ENCODE measurements at regions not wholly inside any gene's neighbourhood (a gene's known extent, or its start where the extent isn't known, plus 50 kb on each side); places are given as distances from the start of the nearest gene placed in this dataset.

DNA sequence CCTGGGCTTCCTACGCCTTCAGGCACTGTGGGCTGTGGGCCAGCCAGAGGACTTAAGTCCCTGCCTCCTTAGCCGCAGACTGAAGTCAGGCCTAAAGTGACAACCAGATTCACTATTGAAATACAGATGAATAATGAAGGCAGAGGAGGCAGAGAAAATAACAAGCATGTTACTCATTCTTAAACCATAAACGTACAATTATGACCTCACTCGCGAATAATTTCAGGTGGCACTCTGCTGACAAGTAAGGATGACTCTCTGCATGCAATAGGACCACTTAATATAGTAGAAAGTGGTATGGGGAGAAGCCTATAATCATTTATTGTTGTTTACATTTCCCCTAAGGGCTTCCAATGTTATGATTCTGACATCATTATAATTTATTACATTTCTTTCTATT lies 409.2 kb upstream of the FGF13 start:
- DNase-seq (ENCODE audit: low spot score), result peak; percentile 7

DNA sequence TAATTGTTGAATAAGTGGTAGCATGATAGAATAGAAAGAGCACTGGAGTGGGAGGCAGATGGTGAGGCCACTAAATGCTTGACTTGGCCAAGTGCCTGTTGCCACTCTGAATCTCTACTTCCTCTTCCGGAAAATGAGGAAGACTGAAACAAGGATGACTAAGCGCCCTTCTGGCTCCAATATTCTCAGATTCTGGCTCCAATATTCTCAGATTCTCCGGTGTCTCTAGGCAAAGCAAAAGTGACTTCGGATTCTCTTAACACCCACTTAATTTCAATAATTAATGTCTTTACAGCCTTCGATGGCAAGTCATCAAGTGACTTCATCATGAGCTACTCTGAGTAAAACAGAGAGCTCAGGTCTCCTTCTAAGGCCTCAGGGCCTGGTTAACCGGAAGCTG lies 402.2 kb upstream of the FGF13 start:
- DNase-seq (ENCODE audit: low spot score), result no peak

DNA sequence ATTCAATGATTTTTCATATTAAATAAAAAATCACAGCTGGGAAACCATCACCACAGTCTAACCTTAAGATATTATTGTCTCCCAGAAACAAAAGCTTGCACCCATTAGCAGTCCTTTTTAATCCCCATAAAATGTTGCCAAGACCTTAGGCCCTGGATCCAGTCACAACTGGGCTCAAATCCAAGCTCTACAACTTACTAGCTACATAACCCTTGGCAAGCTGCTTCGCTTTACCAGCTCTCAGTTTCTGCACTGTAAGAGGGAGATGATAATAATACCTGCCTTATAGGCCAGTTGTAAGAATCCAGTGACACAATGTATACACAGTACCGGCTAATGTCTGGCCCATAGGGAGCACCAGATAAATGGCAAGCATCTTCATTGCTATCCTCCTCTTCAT lies 400.9 kb upstream of the FGF13 start:
- DNase-seq (ENCODE audit: low spot score), result no peak

DNA sequence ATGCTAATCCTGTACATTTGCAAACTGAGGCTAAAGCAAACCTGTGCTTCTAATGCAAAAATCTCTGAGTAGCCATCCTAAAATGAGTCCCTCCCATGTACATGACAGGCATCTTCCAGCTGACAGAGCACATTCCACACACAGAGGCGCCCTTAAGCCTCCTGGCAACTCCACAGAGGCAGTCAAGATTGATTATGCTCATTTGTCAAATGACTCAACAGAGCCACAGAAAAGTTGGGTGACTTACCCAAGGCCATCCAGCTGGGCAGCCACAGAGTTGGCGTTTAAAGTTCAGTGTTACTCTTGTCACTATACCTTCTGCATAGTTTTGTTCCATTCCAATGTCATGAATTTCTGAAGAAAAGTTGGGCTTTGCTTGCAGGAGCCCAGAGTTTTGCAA lies 394.6 kb upstream of the FGF13 start:
- no peak for DNase-seq (ENCODE audit: low spot score)

- peak; percentile 46 for DNase-seq (ENCODE audit: low spot score)
Measured at GRCh38 chrX:139094671-139095592, 383.4 kb upstream of the FGF13 start.

- DNase-seq (ENCODE audit: low spot score), result no peak
Measured at GRCh38 chrX:139093201-139093600, 381.7 kb upstream of the FGF13 start.

- DNase-seq (ENCODE audit: low spot score), result no peak
Measured at GRCh38 chrX:139091878-139092277, 380.4 kb upstream of the FGF13 start.

DNA sequence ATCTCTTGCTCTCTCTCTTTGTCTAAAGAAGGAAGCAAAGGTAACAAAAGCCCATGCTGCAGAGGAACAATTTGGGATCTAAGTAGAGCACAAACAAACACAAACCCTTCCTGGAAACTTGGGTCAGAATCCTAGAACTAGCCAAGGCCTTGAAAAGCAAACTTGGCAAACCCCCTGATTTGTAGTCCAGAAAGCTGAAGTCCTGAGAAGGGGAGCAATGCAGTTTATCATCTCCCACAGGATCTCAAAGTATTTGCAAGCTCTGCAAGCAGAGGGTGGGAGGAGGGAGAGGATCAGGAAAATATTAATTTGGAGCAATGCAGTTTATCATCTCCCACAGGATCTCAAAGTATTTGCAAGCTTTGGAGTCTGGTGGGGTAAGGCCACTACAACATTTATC lies 379.5 kb upstream of the FGF13 start:
- DNase-seq (ENCODE audit: low spot score), result no peak

GRCh38 chrX:139086246-139086645 lies 374.7 kb upstream of the FGF13 start:
- DNase-seq (ENCODE audit: low spot score), result no peak

DNA sequence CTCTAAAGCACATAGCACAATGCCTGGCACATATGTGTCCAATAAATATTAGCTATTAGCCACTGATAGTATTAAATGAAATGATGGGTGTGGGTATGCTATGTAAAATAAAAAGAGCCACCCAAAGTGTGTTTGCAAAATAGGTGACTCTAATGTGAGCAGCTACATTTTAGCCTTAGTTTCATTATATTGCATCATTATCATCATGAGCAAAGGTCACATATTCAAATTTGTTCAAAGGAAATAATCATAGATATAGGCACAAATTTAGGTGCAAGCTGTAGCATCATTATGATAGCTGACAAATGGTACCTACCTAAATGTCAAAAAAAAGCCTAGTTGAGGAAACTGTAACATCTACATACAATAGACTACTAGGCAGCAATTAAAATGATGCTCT lies 373.9 kb upstream of the FGF13 start:
- no peak for DNase-seq (ENCODE audit: low spot score)

DNA sequence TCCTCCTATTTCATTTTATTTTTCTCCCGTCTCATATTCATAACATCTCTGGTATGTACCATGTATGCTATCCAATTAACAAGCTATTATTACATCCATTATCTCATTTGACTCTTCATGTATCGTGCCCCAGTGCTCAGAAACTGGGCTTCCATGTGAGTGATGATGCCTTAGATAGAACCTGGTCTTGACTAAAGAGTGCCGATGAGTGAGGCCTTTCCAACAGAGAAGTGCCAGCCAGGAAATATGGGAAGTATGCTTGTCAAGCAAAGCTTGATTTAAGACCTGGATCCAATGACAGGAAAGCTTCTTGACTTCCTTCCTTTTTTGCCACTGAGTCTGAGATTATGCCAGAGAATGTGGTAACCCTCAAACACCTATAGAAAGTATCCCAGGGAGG lies 371.7 kb upstream of the FGF13 start:
- no peak for DNase-seq (ENCODE audit: low spot score)

DNA sequence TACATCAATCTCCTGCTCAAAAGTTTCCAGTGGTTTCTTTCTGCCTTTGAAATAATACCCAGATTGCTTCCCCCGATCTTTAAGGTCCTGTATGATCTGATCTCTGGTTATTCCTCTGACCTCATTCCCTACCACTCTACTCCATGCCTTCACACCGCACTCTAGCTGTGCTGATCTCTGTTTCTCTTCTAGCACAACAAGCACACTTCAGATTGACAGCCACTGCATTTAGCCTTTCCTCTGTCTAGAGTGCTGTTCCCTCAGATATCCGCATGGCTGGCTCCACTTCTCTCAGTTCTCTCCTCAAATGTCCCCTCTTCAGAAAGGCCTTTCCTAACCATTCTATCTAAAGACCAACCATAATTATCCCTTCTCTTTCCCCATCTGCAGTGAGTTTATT lies 370.4 kb upstream of the FGF13 start:
- no peak for DNase-seq (ENCODE audit: low spot score)

DNA sequence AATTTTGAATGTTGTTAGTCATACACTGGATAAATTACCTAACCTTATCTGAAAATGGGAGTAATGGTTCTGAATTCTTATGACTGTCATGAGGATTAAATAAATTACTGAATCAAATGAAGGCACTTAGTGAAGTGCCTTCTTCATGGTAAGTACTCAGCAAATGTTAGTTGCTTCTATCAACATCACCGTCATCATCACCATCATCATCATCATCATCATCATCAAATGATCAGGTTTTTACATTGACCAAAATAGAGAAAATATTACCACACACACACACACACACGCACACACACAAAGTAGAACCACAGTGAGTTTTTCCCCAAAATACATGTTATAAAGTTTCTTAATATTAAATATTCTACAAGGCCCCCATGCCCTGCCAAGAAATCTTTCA lies 368.3 kb upstream of the FGF13 start:
- DNase-seq (ENCODE audit: low spot score), result no peak

- no peak for DNase-seq (ENCODE audit: low spot score)
Measured at GRCh38 chrX:139078761-139079280, 367.3 kb upstream of the FGF13 start.

DNA sequence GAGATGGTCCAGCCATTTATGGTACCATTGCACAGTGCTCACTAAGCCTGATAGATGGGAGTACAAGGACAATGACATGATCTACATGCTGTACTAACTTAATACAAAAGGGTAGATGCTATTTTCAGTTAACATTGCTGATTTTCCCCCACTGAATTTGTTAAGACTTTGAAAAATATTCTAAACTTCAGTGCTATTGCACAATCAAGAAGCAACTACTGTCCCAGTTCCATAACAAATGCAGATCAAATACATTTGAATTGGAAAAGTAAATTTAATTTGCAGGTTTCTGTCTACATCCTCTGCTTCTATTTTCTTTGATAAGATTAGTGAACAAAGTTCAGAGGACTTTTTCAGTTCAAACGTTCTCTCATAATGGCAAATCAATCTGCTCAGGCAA lies 366.8 kb upstream of the FGF13 start:
- DNase-seq (ENCODE audit: low spot score), result no peak

DNA sequence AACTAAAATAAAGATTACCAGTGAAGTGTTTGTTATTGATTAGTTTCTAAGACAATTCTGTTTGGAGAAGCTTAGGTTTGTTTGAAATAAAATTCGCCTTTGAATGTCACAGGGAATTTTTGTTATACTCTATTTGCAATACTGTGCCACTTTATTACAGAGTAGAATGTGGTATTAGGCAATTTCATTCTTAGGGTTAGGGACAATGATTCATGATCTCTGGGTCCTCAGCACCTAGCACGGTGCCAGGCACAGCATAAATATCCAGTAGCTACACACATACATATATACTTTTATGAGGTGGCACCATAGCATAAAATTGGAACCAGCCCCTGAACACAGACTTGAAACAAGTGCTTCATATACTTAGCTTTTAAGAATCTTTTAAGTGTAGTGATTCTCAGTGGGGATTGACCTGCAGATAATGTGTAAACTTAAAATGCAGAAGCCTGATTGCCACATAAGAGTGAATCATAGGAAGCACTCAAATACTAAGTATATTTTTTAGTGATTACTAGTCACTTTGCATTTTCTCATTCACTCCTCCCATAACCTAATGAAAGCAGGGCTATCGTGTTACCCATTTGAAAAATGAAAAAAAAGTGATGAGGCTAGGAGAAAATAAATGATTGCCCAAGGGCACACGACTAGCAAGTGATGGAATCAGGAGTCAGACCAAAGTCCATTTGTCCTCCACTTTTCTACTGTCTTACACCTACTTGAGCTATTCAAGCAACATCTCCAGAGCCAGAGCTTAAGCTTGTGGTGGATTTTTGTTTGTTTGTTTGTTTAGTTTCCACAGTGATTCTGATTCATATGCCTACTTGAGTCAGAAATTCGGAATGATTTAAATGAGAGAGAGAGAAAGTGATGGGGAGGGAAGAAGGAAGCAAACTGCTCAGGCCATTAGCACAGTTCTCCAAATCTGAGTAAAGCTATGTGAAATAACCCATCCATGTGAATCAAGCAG lies 366.0 kb upstream of the FGF13 start:
- no peak for DNase-seq (ENCODE audit: low spot score)

DNA sequence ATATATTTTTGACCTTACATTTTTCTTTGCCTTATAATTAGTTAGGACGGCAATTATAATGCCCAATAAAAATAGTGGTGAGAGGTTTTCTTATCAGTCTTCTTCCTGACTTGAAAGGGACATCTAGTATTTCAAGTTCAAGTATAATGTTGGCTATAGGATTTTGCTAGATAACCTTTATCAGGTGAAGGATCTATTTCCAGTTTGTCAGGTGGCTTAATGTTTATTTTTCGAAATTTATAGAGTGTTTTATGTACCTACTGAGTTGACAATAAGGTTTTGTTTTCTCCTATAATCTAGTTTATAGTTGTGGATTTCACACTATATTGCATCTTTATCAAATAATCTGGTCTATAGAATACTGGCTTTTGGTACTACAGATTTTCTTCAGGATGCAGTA lies 351.8 kb upstream of the FGF13 start:
- DNase-seq (ENCODE audit: low spot score), result no peak

DNA sequence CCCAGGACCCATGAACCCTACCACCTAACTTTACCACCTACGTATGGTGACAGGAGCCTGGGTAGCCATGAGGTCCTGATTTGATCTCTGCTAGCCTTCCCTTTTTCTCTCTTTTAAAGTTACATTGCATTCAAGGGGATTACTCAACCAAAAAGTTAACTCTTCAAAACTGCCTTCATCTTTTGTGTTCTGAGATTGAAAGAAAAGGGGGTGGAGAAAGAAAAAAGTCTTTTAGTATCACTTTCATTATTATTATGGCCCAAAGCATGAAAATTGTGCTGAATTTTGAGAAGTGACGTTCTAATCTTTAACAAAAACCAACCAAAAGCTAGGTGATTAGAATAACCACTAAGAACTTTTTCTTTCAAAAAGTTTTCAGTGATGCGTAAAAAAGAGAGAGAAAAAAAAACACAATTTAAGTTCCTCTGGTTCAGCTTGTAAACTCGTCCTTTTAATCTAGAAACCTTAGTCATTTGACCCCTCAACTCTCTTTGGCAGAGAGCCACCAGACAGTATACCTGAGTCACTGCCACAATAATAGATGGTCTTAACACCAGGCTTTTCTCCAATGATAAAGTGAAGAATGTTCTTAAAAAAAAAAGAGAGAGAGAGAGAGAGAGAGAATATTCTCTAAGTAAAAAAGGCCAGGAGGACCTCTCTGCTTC lies 347.4 kb upstream of the FGF13 start:
- no peak for DNase-seq (ENCODE audit: low spot score)

- no peak for DNase-seq (ENCODE audit: low spot score)
Measured at GRCh38 chrX:139052461-139052860, 340.9 kb upstream of the FGF13 start.

DNA sequence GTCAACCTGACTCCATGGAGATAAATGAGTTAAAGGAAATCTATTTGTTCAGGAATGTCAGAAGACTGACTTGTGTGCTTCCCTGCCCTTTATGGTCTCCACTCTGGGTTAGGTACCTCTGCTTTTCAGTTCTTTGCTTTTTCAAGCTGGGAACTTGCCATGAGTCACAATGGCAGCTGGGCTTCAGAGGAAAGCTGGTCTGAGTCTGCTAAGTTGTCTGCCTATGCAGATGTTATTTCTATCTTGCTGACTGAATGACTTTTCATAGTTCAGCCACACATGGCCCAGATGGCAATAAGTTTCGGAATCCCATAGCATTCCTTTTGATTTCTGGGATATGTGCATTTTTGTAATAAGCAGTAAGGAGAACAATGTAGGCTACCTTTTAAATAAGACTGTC lies 337.9 kb upstream of the FGF13 start:
- no peak for DNase-seq (ENCODE audit: low spot score)

DNA sequence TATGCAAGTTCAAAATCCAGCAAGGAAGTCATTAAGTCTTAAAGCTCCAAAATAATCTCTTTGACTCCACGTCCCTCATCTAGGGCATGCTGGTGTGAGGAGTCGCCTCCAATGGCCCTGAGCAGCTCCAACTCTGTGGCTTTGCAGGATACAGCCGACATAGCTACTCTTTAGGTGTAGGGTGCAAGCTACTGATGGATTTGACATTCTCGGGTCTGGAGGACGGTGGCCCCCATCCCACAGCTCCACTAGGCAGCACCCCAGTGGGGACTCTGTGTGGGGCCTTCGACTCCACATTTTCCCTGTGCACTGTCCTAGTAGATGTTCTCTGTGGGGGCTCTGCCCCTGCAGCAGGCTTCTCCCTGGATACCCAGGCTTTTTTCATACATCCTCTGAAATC lies 333.2 kb upstream of the FGF13 start:
- DNase-seq (ENCODE audit: low spot score), result no peak

DNA sequence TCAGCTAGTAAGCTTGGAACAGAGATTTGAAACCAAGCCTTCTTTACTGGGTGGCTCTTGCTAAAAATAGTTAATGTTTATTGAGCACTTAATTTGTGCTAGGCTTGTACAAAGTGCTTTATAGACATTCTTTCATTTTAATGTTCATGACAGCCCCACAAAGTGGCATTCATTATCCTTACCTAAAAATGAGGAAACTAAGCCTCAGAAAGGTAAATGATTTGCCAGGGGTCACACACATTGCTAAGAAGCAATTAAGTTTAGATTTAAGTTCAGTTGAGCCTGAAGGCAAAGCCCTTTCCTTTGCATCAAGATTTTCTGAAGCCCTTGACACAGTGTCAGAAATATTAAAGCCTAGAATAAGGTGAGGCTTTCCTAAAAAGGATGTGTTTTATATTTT lies 327.5 kb upstream of the FGF13 start:
- no peak for DNase-seq (ENCODE audit: low spot score)

Measured in SW480 (cell line).